SK-N-MC (cell line): ENCODE measurements at regions not wholly inside any gene's neighbourhood (a gene's known extent, or its start where the extent isn't known, plus 50 kb on each side); places are given as distances from the start of the nearest gene placed in this dataset.

Experiments
- EZH2 ChIP-seq: fragments of 200-600 bp; sonication (generic); IDR thresholded peaks from one replicate; pipeline ENCODE4 v1.6.1; 2017; ENCODE audit warnings: antibody characterized with exemption
- FOXP2 ChIP-seq: optimal IDR thresholded peaks from 2 replicates; pipeline ENCODE3; 2011; ENCODE audit warnings: mild to moderate bottlenecking, moderate library complexity; ENCODE audit not compliant: insufficient read depth; ENCODE audit errors: extremely low read length, control extremely low read depth
- POLR2AphosphoS5 ChIP-seq: IDR thresholded peaks from 2 replicates; pipeline ENCODE4 v1.6.1; 2012; ENCODE audit warnings: mild to moderate bottlenecking, low read depth, low read length, borderline replicate concordance

DNA sequence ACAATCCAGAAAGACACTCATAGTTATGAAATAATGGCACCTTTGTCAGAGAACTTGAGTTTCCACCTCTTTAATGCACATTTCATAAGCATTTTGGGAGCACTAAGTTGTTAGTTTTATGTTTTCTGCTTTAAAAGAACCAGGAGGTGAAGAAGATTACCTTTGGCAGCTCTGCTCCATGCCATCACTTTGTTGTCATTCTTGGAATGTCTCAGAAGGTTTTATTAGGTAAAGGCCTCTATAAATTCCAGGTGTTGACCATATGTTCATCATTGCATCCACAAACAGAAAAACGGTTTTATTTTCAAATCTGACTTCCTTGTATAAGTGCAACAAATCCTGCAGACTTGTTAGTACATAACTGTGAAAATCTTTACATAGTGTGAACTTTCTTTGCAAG, 424.8 kb downstream of the MDFIC start:
- TF ChIP-seq POLR2AphosphoS5 (no peak), EZH2 (no peak), FOXP2 (no peak)
